Astrocyte (in vitro differentiated cells and primary cell): ENCODE measurements at regions not wholly inside any gene's neighbourhood (a gene's known extent, or its start where the extent isn't known, plus 50 kb on each side); places are given as distances from the start of the nearest gene placed in this dataset.
"Not testable (repeated sequence)": the region's sequence is repeated elsewhere in the genome, so short reads cannot be mapped to it uniquely, and the experiment has no call there.

Experiments
- DNase-seq: peaks from one replicate; pipeline ENCODE4 v3.0.0-alpha.2; 2010; ENCODE audit warnings: low read depth
- FAIRE-seq: peaks from 2 replicates; lab custom pipeline; 2011; peaks lifted over from hg19 to GRCh38; lab: Jason Lieb, UNC
- H2AFZ ChIP-seq: 2 replicates; pipeline ENCODE4 v1.6.0; 2012; ENCODE audit warnings: low read depth, low read length, inconsistent platforms
- H3K27ac ChIP-seq: 2 replicates; pipeline ENCODE4 v1.5.1; 2011; ENCODE audit warnings: low read depth, low read length, inconsistent platforms
- H3K27me3 ChIP-seq: 2 replicates; pipeline ENCODE4 v1.6.0; 2011; ENCODE audit warnings: low read length, inconsistent platforms; ENCODE audit not compliant: insufficient read depth
- H3K36me3 ChIP-seq: 2 replicates; pipeline ENCODE4 v1.5.1; 2011; ENCODE audit warnings: low read length, inconsistent platforms; ENCODE audit not compliant: insufficient read depth
- H3K4me1 ChIP-seq: 2 replicates; pipeline ENCODE4 v1.5.1; 2011; ENCODE audit warnings: low read length, inconsistent platforms; ENCODE audit not compliant: insufficient read depth
- H3K4me2 ChIP-seq: 2 replicates; pipeline ENCODE4 v1.6.0; 2012; ENCODE audit warnings: low read length, inconsistent platforms
- H3K4me3 ChIP-seq: 2 replicates; pipeline ENCODE4 v1.5.1; 2011; ENCODE audit warnings: low read depth, mild to moderate bottlenecking, low read length, inconsistent platforms; ENCODE audit not compliant: insufficient read depth
- H3K79me2 ChIP-seq: 2 replicates; pipeline ENCODE4 v1.6.0; 2012; ENCODE audit warnings: mild to moderate bottlenecking, low read length, inconsistent platforms; ENCODE audit not compliant: insufficient read depth
- H3K9ac ChIP-seq: 2 replicates; pipeline ENCODE4 v1.6.0; 2012; ENCODE audit warnings: mild to moderate bottlenecking, low read length, inconsistent platforms
- H3K9me3 ChIP-seq: 2 replicates; pipeline ENCODE4 v1.5.1; 2012; ENCODE audit warnings: low read depth, mild to moderate bottlenecking, low read length, inconsistent platforms; ENCODE audit not compliant: insufficient read depth
- H4K20me1 ChIP-seq: 2 replicates; pipeline ENCODE4 v1.6.0; 2012; ENCODE audit warnings: low read length, inconsistent platforms; ENCODE audit not compliant: insufficient read depth
- H3K27ac Mint-ChIP-seq: one replicate; pipeline ENCODE4 v1.8.0; 2021; ENCODE audit warnings: mild to moderate bottlenecking, mixed read lengths; ENCODE audit not compliant: unreplicated experiment
- H3K27me3 Mint-ChIP-seq: one replicate; pipeline ENCODE4 v1.8.0; 2021; ENCODE audit warnings: low read depth, mixed read lengths; ENCODE audit not compliant: unreplicated experiment
- H3K36me3 Mint-ChIP-seq: one replicate; pipeline ENCODE4 v1.8.0; 2021; ENCODE audit warnings: low read depth, mixed read lengths; ENCODE audit not compliant: unreplicated experiment
- H3K4me1 Mint-ChIP-seq: one replicate; pipeline ENCODE4 v1.8.0; 2021; ENCODE audit warnings: low read depth, mixed read lengths; ENCODE audit not compliant: unreplicated experiment
- H3K4me3 Mint-ChIP-seq: one replicate; pipeline ENCODE4 v1.8.0; 2021; ENCODE audit warnings: mild to moderate bottlenecking, moderate library complexity, mixed read lengths; ENCODE audit not compliant: unreplicated experiment
- H3K9me3 Mint-ChIP-seq: one replicate; pipeline ENCODE4 v1.8.0; 2021; ENCODE audit warnings: mild to moderate bottlenecking, mixed read lengths; ENCODE audit not compliant: unreplicated experiment
- CTCF ChIP-seq: IDR thresholded peaks from 2 replicates; pipeline ENCODE4 v1.5.1; 2011; ENCODE audit warnings: low read depth, mild to moderate bottlenecking, inconsistent platforms, low read length, moderate library complexity; ENCODE audit not compliant: insufficient read depth
- EZH2 ChIP-seq: IDR thresholded peaks from 2 replicates; pipeline ENCODE4 v1.6.1; 2012; ENCODE audit warnings: mild to moderate bottlenecking, low read length, inconsistent platforms; ENCODE audit not compliant: insufficient read depth

- no peaks in the 10 kb centered on the region for H3K4me1 ChIP-seq
- FAIRE-seq: no peak
- H3K36me3 ChIP-seq: no peaks in the 10 kb centered on the region
- H3K9ac ChIP-seq: no peak overlapping the region
- no peak for TF ChIP-seq CTCF
- no peak for TF ChIP-seq EZH2
- H3K27me3 ChIP-seq: no peaks in the 10 kb centered on the region
- no peaks in the 10 kb centered on the region for H3K9me3 ChIP-seq
- no peak for DNase-seq
- H3K27ac ChIP-seq: no peak overlapping the region
- no peak overlapping the region for H3K4me3 ChIP-seq
- H3K27me3 Mint-ChIP-seq: no peaks in the 10 kb centered on the region
- no peaks in the 10 kb centered on the region for H3K9me3 Mint-ChIP-seq
- no peak overlapping the region for H3K4me2 ChIP-seq
- H3K4me3 Mint-ChIP-seq: no peak overlapping the region
- H3K36me3 Mint-ChIP-seq: no peaks in the 10 kb centered on the region
- no peaks in the 10 kb centered on the region for H3K4me1 Mint-ChIP-seq
- no peak overlapping the region for H3K27ac Mint-ChIP-seq
- H2AFZ ChIP-seq: no peak overlapping the region
- H4K20me1 ChIP-seq: no peaks in the 10 kb centered on the region
- no peaks in the 10 kb centered on the region for H3K79me2 ChIP-seq
Observed at GRCh38 chrX:85698921-85699320, 319.5 kb upstream of the POF1B start.

- Histone ChIP-seq H3K27me3 (no peaks in the 10 kb centered on the region), H3K27ac (no peak overlapping the region), H3K9ac (no peak overlapping the region), H3K4me3 (no peak overlapping the region), H3K9me3 (no peaks in the 10 kb centered on the region), H3K79me2 (no peaks in the 10 kb centered on the region), H2AFZ (no peak overlapping the region), H3K4me1 (no peaks in the 10 kb centered on the region), H3K36me3 (no peaks in the 10 kb centered on the region), H3K4me2 (no peak overlapping the region), H4K20me1 (no peaks in the 10 kb centered on the region)
- TF ChIP-seq EZH2 (no peak), CTCF (no peak)
- Mint-ChIP-seq H3K4me3 (no peak overlapping the region), H3K36me3 (no peaks in the 10 kb centered on the region), H3K27ac (no peak overlapping the region), H3K4me1 (no peaks in the 10 kb centered on the region), H3K9me3 (peaks cover 4% of the 10 kb centered on the region), H3K27me3 (no peaks in the 10 kb centered on the region)
- FAIRE-seq (no peak), DNase-seq (no peak)
Observed at GRCh38 chrX:85685843-85686242, 306.4 kb upstream of the POF1B start.

GRCh38 chrX:85666471-85666870, 287.0 kb upstream of the POF1B start:
- no peaks in the 10 kb centered on the region for H3K79me2 ChIP-seq
- H4K20me1 ChIP-seq: no peaks in the 10 kb centered on the region
- FAIRE-seq (no peak), DNase-seq (no peak)
- no peak overlapping the region for H3K4me3 ChIP-seq
- Mint-ChIP-seq H3K27me3 (no peaks in the 10 kb centered on the region), H3K9me3 (no peaks in the 10 kb centered on the region), H3K36me3 (no peaks in the 10 kb centered on the region), H3K27ac (no peak overlapping the region), H3K4me3 (no peak overlapping the region), H3K4me1 (no peaks in the 10 kb centered on the region)
- no peak overlapping the region for H3K9ac ChIP-seq
- no peaks in the 10 kb centered on the region for H3K36me3 ChIP-seq
- H3K9me3 ChIP-seq: no peaks in the 10 kb centered on the region
- no peak overlapping the region for H3K27ac ChIP-seq
- no peak overlapping the region for H3K4me2 ChIP-seq
- no peaks in the 10 kb centered on the region for H3K27me3 ChIP-seq
- TF ChIP-seq CTCF: no peak
- no peak for TF ChIP-seq EZH2
- H2AFZ ChIP-seq: no peak overlapping the region
- no peaks in the 10 kb centered on the region for H3K4me1 ChIP-seq

- H3K9ac ChIP-seq, H3K27me3 Mint-ChIP-seq, H3K4me1 Mint-ChIP-seq, H3K27ac Mint-ChIP-seq, FAIRE-seq, H3K4me1 ChIP-seq, H3K36me3 ChIP-seq, DNase-seq, H3K36me3 Mint-ChIP-seq, H4K20me1 ChIP-seq, H3K79me2 ChIP-seq, H3K27me3 ChIP-seq, H3K4me3 Mint-ChIP-seq, H2AFZ ChIP-seq, H3K27ac ChIP-seq, H3K9me3 ChIP-seq, H3K4me2 ChIP-seq, H3K4me3 ChIP-seq, H3K9me3 Mint-ChIP-seq: not testable (repeated sequence)
Observed at GRCh38 chrX:85663970-85664369, 284.5 kb upstream of the POF1B start.
